NCI-H128 (cell line): ENCODE measurements at regions not wholly inside any gene's neighbourhood (a gene's known extent, or its start where the extent isn't known, plus 50 kb on each side); places are given as distances from the start of the nearest gene placed in this dataset.

Experiments
- DNase-seq: peaks from one replicate; lab custom pipeline; 2025; ENCODE audit not compliant: unreplicated experiment; lab: John Stamatoyannopoulos, UW

- no peak for DNase-seq
These were observed 52.2 kb upstream of the SPACA1 start for GRCh38 chr6:87995461-87995860.

GRCh38 chr6:87993356-87993755 lies 54.3 kb upstream of the SPACA1 start:
- DNase-seq = no peak

DNA sequence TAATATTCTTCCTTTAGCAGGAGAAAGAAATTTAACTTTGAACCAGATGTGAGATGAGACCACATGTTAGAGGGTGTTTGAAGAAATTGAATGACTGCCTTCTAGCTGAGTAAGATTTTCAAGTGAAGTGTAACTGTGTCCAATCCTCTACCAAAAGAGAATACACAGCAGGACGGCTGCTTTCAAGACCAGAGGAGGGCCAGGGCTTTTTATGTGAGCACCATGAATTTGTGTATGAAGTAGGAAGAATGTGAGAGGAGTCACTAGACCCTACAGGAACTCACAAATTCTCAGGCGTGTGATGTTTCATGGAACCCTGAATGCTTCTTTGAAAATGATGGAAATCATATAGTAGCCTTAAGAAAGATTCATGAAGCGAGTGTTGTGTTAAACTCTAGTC lies 56.8 kb upstream of the SPACA1 start:
- no peak for DNase-seq

- no peak for DNase-seq
These were observed 65.5 kb upstream of the SPACA1 start for GRCh38 chr6:87982134-87982533.

- DNase-seq = no peak
These were observed 67.9 kb upstream of the SPACA1 start for GRCh38 chr6:87979737-87980136.

DNA sequence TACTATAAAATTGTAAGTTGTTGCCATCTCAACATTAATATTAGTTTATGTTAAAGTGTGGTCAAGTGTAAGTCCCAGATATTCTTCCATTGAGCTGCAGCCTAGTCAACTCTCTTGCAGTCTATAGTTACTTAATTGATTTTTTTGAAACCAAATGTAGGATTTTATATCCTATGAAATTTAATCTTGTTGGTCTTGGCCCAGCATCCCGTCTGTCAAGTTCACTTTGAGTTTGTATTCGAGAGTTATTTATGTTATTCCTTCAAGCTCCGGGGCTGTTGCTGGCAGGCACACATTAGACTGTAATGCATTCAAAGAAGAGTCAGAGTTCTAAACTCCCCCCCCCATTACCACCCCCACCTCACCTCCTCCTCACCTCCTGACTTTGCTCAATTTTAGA lies 71.0 kb upstream of the SPACA1 start:
- no peak for DNase-seq

- no peak for DNase-seq
These were observed 72.1 kb upstream of the SPACA1 start for GRCh38 chr6:87975561-87975960.

- no peak for DNase-seq
These were observed 75.4 kb upstream of the SPACA1 start for GRCh38 chr6:87972279-87972678.

GRCh38 chr6:87971605-87972262 lies 75.9 kb upstream of the SPACA1 start:
- no peak for DNase-seq

GRCh38 chr6:87968435-87969278 lies 79.0 kb upstream of the SPACA1 start:
- no peak for DNase-seq

- no peak for DNase-seq
These were observed 81.8 kb upstream of the SPACA1 start for GRCh38 chr6:87965806-87966205.

- DNase-seq = no peak
These were observed 88.6 kb upstream of the SPACA1 start for GRCh38 chr6:87959083-87959482.

GRCh38 chr6:87951751-87952150 lies 95.9 kb upstream of the SPACA1 start:
- DNase-seq = no peak

GRCh38 chr6:87950614-87951013 lies 97.0 kb upstream of the SPACA1 start:
- DNase-seq = no peak

GRCh38 chr6:87949194-87949593 lies 98.4 kb upstream of the SPACA1 start:
- DNase-seq = no peak

GRCh38 chr6:87946669-87947068 lies 101.0 kb upstream of the SPACA1 start:
- DNase-seq = no peak

GRCh38 chr6:87945966-87946365 lies 101.7 kb upstream of the SPACA1 start:
- no peak for DNase-seq

DNA sequence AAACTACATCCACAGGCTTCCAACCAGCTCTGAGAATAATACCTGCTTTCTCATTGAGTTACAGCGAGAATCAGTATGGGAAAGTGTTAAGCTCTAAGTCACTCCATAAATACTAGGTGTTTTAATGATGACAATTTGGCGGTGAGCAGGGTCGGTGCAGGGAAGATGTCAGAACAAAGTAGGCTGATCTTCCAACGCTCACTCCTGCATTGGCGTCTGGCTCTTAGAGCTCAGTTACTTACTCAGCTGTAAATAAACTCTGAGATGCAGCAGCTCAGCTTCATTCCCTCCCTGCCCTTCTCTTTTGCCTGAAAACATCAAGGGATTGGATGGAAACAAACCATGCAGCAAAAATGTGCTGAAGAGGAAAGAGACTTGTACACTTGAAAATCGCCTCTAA lies 102.5 kb upstream of the SPACA1 start:
- DNase-seq = no peak

DNA sequence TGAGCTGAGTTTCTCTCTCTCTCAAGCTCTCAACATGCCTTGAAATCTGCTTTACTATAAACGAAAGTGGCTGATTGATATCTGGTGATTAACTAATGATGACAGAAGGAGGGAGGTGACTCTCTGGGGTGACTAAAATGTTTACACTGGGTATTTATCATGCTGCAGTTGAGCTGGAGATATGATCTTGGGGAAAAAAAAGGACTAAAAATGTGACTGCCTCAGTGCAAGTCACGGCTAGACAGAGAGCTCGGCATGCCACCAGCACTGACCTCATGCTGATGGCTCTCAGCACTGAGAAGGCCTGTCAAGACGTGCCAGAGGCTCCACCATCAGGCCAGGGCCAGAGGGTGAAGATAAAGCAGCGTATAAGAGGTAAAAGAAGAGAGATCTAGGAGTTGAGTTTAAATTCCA lies 103.1 kb upstream of the SPACA1 start:
- no peak for DNase-seq

DNA sequence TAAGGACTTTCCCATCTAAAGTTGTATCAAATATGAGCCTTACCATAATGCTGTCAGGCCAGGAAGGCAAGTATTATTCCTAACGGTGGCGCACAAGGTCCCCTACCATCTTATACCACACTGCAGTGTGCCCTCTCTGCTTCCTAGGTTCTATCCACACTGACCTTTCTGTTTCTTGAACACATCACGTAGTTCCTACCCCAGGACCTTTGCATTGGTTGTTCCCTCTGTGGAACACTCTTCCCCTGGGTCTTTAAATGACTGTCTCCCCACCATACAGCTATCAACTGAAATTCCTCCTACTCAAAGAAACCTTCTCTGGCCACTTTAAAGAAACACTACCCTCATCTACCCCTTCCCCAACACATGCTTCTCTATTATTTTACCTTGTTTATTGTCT lies 104.5 kb upstream of the SPACA1 start:
- DNase-seq = no peak

GRCh38 chr6:87941556-87942358 lies 105.9 kb upstream of the SPACA1 start:
- no peak for DNase-seq

DNA sequence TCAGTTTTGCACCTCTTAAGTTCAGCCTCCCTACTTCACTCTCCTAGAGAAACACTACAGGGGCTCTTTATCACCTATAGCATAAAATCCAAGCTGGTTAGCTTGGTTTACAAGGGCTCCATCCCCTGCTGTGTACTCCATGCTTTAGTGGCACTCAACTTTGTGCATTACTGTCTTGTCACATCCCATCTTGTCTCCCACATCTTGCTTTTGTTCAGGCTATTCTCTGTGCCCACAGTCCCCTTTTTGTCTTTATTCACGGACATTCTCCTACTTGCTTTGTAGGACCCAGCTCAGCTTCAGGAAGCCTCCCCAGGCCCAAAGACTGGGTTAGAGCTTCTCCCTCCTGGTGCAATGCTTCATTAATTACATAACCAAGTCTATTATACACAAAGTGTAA lies 107.9 kb upstream of the SPACA1 start:
- DNase-seq = no peak
